ENCODE measurements at regions not wholly inside any gene's neighbourhood (a gene's known extent, or its start where the extent isn't known, plus 50 kb on each side); places are given as distances from the start of the nearest gene placed in this dataset.

DNA sequence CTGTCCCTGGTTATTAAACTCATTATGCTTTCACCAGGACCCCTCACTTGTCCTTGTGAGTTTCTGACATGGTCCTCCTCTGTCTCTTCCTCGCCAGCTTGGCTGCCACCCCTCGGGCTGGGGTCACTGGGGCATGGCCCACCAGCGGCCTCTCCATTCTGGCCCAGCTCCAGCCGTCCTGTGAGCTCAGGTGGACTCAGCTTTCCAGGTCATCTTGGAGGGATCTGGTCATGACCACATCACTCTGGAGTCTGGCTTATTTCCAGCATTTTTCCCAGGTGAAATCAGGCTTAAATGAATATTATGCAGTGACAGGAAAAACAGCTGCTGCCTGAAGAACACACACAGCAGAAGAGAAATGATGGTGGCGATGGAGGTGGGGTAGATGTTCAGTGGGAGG, 224.5 kb downstream of the ADAMTS15 start:
- peak overlapping the region; percentile 31 to 55 for H3K27ac ChIP-seq

DNA sequence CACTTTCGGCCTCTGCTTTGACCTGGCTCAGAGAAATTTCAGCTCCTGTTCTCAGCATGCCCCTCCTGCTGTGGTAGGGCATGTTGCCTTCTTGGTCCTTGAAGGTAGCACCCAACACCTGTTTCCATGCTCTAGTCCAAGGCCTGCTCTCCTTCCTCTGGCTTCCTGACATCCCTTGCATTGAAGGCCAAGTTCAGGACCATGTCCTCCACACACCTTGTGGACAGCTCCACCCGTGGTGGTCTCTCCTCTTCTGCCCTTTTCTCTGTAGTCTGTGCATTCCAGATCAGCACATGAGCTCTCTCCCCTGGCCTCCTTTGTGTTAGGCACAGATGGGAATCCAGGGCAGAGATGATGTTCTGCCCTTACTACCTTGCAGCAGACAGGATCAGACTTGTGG, 225.3 kb downstream of the ADAMTS15 start:
- Histone ChIP-seq H3K4me3 (no peak overlapping the region), H3K27me3 (no peaks in the 10 kb centered on the region), H3K36me3 (no peaks in the 10 kb centered on the region), H3K27ac (no peak overlapping the region), H3K4me1 (no peaks in the 10 kb centered on the region), H3K9me3 (peaks cover 0 to 2% of the 10 kb centered on the region in 2 donors)
- no peak for TF ChIP-seq POLR2A (IDR thresholded peaks at IDR 0.05)
- TF ChIP-seq, protein P1, sequence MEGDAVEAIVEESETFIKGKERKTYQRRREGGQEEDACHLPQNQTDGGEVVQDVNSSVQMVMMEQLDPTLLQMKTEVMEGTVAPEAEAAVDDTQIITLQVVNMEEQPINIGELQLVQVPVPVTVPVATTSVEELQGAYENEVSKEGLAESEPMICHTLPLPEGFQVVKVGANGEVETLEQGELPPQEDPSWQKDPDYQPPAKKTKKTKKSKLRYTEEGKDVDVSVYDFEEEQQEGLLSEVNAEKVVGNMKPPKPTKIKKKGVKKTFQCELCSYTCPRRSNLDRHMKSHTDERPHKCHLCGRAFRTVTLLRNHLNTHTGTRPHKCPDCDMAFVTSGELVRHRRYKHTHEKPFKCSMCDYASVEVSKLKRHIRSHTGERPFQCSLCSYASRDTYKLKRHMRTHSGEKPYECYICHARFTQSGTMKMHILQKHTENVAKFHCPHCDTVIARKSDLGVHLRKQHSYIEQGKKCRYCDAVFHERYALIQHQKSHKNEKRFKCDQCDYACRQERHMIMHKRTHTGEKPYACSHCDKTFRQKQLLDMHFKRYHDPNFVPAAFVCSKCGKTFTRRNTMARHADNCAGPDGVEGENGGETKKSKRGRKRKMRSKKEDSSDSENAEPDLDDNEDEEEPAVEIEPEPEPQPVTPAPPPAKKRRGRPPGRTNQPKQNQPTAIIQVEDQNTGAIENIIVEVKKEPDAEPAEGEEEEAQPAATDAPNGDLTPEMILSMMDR (IDR thresholded peaks at IDR 0.05): no peak
- no peak for TF ChIP-seq POLR2AphosphoS5 (IDR thresholded peaks at IDR 0.05)
- DNase-seq (ENCODE audit: low spot score in 2 of 2): no peak
- intact Hi-C loops (cut with DNase I; ENCODE audit: low total_unique reads): no loop called here

More for the DNA sequence above, 224.5 kb downstream of the ADAMTS15 start:
- Histone ChIP-seq H3K9me3 (no peaks in the 10 kb centered on the region), H3K36me3 (no peaks in the 10 kb centered on the region), H3K27me3 (no peaks in the 10 kb centered on the region), H3K4me1 (no peaks in the 10 kb centered on the region), H3K4me3 (no peak overlapping the region)
- intact Hi-C loops (cut with DNase I; ENCODE audit: low total_unique reads): no loop called here
- no peak for DNase-seq (ENCODE audit: low spot score in 2 of 2)
- no peak for TF ChIP-seq POLR2AphosphoS5 (IDR thresholded peaks at IDR 0.05)
- TF ChIP-seq, protein P1 (IDR thresholded peaks at IDR 0.05): no peak
- no peak for TF ChIP-seq POLR2A (IDR thresholded peaks at IDR 0.05)

DNA sequence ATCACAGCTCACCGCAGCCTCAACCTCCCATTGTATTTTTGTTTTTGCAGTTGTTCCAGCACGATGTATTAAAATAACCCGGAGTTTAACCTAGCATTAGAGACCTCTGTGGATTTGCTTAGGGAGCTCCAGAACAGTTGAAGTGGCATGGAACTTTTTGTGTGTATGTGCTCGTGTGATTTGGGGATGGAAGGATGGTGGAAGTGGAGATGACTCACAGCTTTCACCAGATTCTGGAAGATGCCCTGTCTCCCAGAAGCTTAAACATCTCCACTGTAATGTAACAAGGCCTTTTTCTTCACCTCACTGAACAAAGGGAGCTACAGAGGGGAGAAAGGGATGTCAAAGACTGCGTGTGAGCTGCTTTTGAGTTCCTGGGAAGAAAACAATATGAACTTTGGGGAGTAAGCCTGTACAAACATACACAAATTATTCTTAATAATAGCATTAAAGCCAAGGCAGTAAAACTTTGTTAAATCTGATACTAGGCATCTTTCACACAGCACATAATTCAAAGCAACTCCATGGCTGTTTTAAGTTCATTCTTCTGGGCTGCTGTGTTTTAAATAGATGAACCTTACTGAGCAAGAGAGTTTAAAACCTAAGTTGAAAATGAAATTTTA, 226.4 kb downstream of the ADAMTS15 start:
- no peak for DNase-seq (ENCODE audit: low spot score in 2 of 2)
- Histone ChIP-seq H3K36me3 (no peaks in the 10 kb centered on the region), H3K9me3 (peaks cover 9 to 13% of the 10 kb centered on the region in 2 donors), H3K27ac (peak overlapping the region; percentile 48 to 71), H3K4me1 (no peaks in the 10 kb centered on the region), H3K27me3 (no peaks in the 10 kb centered on the region), H3K4me3 (no peak overlapping the region)
- TF ChIP-seq, protein P1 (IDR thresholded peaks at IDR 0.05): no peak
- TF ChIP-seq POLR2AphosphoS5 (IDR thresholded peaks at IDR 0.05) (no peak), POLR2A (IDR thresholded peaks at IDR 0.05) (no peak)
- intact Hi-C loops (cut with DNase I; ENCODE audit: low total_unique reads): no loop called here

DNA sequence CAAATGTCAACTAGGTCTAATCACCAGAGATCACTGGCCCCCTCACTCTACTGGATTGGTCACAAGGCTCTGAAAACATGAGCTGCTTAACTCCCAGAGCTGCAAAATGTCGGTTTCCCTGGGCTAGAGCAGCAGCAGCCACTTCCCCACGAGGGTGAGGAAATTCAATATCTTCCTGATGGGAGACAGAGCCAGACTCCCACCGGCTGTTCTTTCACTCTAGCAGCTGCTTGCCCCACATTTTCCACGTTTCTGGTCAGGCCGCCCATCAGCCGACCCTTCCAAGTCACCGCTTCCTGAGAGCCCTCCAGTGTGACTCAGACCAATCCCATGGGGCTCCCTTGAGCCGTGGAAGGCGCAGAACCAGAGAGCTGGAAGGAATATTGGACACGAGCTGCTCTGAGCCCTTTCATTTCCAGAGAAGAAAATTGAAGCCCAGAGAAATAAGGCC, 227.0 kb downstream of the ADAMTS15 start:
- Histone ChIP-seq H3K4me3 (peak overlapping the region in 1 of 3 donors; percentile 37), H3K27me3 (no peaks in the 10 kb centered on the region), H3K9me3 (peaks cover 9 to 16% of the 10 kb centered on the region in 2 donors), H3K4me1 (no peaks in the 10 kb centered on the region), H3K36me3 (no peaks in the 10 kb centered on the region), H3K27ac (peak overlapping the region; percentile 48 to 71)
- no peak for DNase-seq (ENCODE audit: low spot score in 2 of 2)
- TF ChIP-seq POLR2AphosphoS5 (IDR thresholded peaks at IDR 0.05) (peak in 1 of 3 donors; percentile 56), POLR2A (IDR thresholded peaks at IDR 0.05) (no peak)
- TF ChIP-seq, protein P1 (IDR thresholded peaks at IDR 0.05): no peak
- intact Hi-C loops (cut with DNase I; ENCODE audit: low total_unique reads): no loop called here

- Histone ChIP-seq H3K4me3 (peak overlapping the region in 1 of 3 donors; percentile 37), H3K36me3 (no peaks in the 10 kb centered on the region), H3K27ac (peak overlapping the region; percentile 48 to 71), H3K4me1 (no peaks in the 10 kb centered on the region), H3K9me3 (peaks cover 9 to 16% of the 10 kb centered on the region in 2 donors), H3K27me3 (no peaks in the 10 kb centered on the region)
- intact Hi-C loops (cut with DNase I; ENCODE audit: low total_unique reads): no loop called here
- no peak for DNase-seq (ENCODE audit: low spot score in 2 of 2)
- TF ChIP-seq POLR2AphosphoS5 (IDR thresholded peaks at IDR 0.05) (no peak), POLR2A (IDR thresholded peaks at IDR 0.05) (no peak)
These were observed 227.5 kb downstream of the ADAMTS15 start for GRCh38 chr11:130675917-130676316.
